ENCODE measurements at regions not wholly inside any gene's neighbourhood (a gene's known extent, or its start where the extent isn't known, plus 50 kb on each side); places are given as distances from the start of the nearest gene placed in this dataset.
A peak's percentile ranks its signal among the peaks of the same experiment; 100 is the strongest.

DNA sequence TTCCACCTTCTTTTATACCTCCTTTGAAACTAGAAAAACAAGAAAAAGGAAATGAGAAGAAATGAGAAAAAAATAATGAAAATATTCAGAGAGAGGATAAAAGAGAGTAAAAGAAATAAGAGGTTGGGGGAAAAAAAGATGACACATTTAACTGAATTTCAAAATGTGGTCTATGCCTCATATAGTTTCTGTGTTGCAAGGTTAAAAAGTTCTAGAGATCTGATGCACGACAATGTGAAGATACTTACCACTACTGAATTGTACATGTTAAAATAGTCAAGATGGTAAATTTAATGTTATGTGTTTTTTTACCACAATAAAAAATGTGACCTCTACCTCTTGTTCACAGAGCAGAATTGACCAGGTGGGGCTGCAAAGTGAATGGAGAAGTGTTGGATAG, 314.8 kb upstream of the OR4E1 start:
- Histone ChIP-seq H3K27ac (no peak overlapping the region), H3K9me3 (no peaks in the 10 kb centered on the region), H3K4me1 (no peaks in the 10 kb centered on the region), H3K27me3 (no peaks in the 10 kb centered on the region), H3K36me3 (no peaks in the 10 kb centered on the region), H3K4me3 (no peak overlapping the region)
- intact Hi-C loops (cut with DNase I; ENCODE audit: low total_unique reads) = no loop called here
- in situ Hi-C loops (cut with MboI; ENCODE audit: low sequenced_read_pairs in 4 of 4) = no loop called here
- DNase-seq = no peak
- no peak for TF ChIP-seq POLR2A (IDR thresholded peaks at IDR 0.05)
- TF ChIP-seq, protein P1, sequence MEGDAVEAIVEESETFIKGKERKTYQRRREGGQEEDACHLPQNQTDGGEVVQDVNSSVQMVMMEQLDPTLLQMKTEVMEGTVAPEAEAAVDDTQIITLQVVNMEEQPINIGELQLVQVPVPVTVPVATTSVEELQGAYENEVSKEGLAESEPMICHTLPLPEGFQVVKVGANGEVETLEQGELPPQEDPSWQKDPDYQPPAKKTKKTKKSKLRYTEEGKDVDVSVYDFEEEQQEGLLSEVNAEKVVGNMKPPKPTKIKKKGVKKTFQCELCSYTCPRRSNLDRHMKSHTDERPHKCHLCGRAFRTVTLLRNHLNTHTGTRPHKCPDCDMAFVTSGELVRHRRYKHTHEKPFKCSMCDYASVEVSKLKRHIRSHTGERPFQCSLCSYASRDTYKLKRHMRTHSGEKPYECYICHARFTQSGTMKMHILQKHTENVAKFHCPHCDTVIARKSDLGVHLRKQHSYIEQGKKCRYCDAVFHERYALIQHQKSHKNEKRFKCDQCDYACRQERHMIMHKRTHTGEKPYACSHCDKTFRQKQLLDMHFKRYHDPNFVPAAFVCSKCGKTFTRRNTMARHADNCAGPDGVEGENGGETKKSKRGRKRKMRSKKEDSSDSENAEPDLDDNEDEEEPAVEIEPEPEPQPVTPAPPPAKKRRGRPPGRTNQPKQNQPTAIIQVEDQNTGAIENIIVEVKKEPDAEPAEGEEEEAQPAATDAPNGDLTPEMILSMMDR (IDR thresholded peaks at IDR 0.05 in 4 of 5, conservative IDR thresholded peaks at IDR 0.05 in 1 of 5) = no peak
- ATAC-seq = no peak

DNA sequence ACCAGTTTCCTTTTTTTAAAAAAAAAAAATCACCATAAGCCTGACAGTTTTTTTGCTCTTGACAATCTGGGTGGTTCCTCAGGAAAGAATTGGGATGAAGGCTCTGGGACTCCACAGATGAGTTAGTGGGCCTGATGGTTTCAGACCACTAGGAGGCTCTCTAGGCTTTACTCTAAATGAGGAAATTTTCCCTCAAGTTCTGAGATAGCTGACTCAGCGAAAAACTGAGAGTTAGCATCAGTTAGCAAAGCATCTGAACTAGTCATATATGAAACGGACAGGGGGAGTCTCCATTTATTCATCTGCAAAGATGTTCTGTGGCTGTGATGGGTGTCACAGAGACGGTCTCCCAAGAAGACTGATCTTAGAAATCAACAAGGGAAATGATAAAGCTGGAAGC, 314.3 kb upstream of the OR4E1 start:
- DNase-seq = no peak
- H3K9me3 ChIP-seq = no peaks in the 10 kb centered on the region
- intact Hi-C loops (cut with DNase I; ENCODE audit: low total_unique reads) (no loop called here), in situ Hi-C loops (cut with MboI; ENCODE audit: low sequenced_read_pairs in 4 of 4) (no loop called here)
- no peak overlapping the region for H3K4me3 ChIP-seq
- no peaks in the 10 kb centered on the region for H3K27me3 ChIP-seq
- H3K36me3 ChIP-seq = no peaks in the 10 kb centered on the region
- ATAC-seq = no peak
- no peaks in the 10 kb centered on the region for H3K4me1 ChIP-seq
- no peak for TF ChIP-seq POLR2A (IDR thresholded peaks at IDR 0.05)
- TF ChIP-seq, protein P1 (IDR thresholded peaks at IDR 0.05 in 4 of 5, conservative IDR thresholded peaks at IDR 0.05 in 1 of 5) = no peak
- no peak overlapping the region for H3K27ac ChIP-seq

DNA sequence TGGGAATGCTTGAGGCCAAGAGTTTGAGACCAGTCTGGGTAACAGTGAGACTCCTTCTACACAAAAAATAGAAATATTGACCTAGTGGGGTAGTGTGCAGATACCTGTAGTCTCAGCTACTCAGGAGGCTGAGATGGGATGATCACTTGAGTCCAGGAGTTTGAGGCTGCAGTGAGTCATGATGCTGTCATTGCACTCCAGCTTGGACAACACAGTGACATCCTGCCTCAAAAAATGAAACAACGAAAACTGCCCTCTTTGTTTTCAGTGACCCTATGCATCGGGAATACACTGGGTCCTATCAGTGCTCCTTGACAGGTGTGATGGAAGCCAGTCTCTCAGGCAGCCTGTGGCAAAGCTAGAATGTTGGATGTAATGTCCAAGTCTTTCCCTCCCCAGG, 311.5 kb upstream of the OR4E1 start:
- H3K4me3 ChIP-seq = no peak overlapping the region
- no peak for TF ChIP-seq POLR2A (IDR thresholded peaks at IDR 0.05)
- TF ChIP-seq, protein P1 (IDR thresholded peaks at IDR 0.05 in 4 of 5, conservative IDR thresholded peaks at IDR 0.05 in 1 of 5) = no peak
- intact Hi-C loops (cut with DNase I; ENCODE audit: low total_unique reads) = no loop called here
- no peaks in the 10 kb centered on the region for H3K36me3 ChIP-seq
- DNase-seq = no peak
- in situ Hi-C loops (cut with MboI; ENCODE audit: low sequenced_read_pairs in 4 of 4) = no loop called here
- H3K27ac ChIP-seq = no peak overlapping the region
- ATAC-seq = no peak
- H3K4me1 ChIP-seq = no peaks in the 10 kb centered on the region
- H3K27me3 ChIP-seq = no peaks in the 10 kb centered on the region
- no peaks in the 10 kb centered on the region for H3K9me3 ChIP-seq

DNA sequence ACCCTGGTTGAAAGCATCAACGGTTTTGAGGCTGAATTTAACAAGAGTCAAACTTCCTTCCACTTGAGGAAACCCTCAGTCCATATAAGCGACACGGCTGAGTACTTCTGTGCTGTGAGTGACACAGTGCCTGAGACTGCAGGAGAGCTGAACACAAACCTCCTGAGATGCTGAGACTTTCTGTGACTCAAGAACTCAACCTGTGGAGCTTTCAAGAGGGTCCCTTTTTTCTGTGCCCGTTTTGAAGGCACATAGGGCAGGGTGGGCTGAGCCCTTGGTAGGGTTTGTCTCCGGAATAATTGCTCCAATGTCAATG, 305.3 kb upstream of the OR4E1 start:
- no peaks in the 10 kb centered on the region for H3K27me3 ChIP-seq
- ATAC-seq (no peak), DNase-seq (no peak)
- H3K9me3 ChIP-seq = no peaks in the 10 kb centered on the region
- intact Hi-C loops (cut with DNase I; ENCODE audit: low total_unique reads) = no loop called here
- no peak overlapping the region for H3K27ac ChIP-seq
- TF ChIP-seq, protein P1 (IDR thresholded peaks at IDR 0.05 in 4 of 5, conservative IDR thresholded peaks at IDR 0.05 in 1 of 5) = no peak
- TF ChIP-seq POLR2A (IDR thresholded peaks at IDR 0.05) = no peak
- no peaks in the 10 kb centered on the region for H3K4me1 ChIP-seq
- in situ Hi-C loops (cut with MboI; ENCODE audit: low sequenced_read_pairs in 4 of 4) = no loop called here
- no peaks in the 10 kb centered on the region for H3K36me3 ChIP-seq
- no peak overlapping the region for H3K4me3 ChIP-seq

DNA sequence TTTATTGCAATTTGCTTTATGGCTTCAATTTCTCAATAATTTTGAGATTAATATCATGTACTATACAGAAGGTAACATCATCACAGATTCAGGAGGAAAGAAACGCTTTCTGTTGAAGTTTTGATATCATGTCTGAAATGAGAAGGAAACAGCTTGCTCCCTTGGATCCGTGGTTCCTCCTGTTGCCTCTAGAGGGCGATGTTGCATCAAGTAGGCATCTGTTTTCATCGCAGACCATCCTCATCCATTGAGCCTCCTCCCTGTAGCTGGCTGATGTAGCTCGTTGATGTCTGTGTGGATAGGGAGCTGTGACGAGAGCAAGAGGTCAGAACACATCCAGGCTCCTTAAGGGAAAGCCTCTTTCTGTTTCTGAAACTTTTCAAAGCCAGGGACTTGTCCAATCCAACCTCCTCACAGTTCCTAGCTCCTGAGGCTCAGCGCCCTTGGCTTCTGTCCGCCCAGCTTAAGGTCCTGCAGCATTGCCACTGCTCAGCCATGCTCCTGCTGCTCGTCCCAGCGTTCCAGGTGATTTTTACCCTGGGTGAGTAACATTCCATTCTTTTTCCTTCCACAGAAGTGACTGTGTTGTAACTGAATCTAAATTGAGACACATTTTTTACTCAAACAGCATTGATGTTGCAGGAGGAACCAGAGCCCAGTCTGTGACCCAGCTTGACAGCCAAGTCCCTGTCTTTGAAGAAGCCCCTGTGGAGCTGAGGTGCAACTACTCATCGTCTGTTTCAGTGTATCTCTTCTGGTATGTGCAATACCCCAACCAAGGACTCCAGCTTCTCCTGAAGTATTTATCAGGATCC, 304.8 kb upstream of the OR4E1 start:
- intact Hi-C loops (cut with DNase I; ENCODE audit: low total_unique reads) = no loop called here
- no peak overlapping the region for H3K4me3 ChIP-seq
- H3K4me1 ChIP-seq = no peaks in the 10 kb centered on the region
- ATAC-seq (no peak), DNase-seq (no peak)
- no peaks in the 10 kb centered on the region for H3K36me3 ChIP-seq
- H3K27ac ChIP-seq = no peak overlapping the region
- in situ Hi-C loops (cut with MboI; ENCODE audit: low sequenced_read_pairs in 4 of 4) = no loop called here
- H3K27me3 ChIP-seq = no peaks in the 10 kb centered on the region
- TF ChIP-seq, protein P1 (IDR thresholded peaks at IDR 0.05 in 4 of 5, conservative IDR thresholded peaks at IDR 0.05 in 1 of 5) = peak in 1 of 5 experiments; percentile 17
- TF ChIP-seq POLR2A (IDR thresholded peaks at IDR 0.05) = no peak
- H3K9me3 ChIP-seq = no peaks in the 10 kb centered on the region
